ENCODE measurements at regions not wholly inside any gene's neighbourhood (a gene's known extent, or its start where the extent isn't known, plus 50 kb on each side); places are given as distances from the start of the nearest gene placed in this dataset.
"Not testable (repeated sequence)": the region's sequence is repeated elsewhere in the genome, so short reads cannot be mapped to it uniquely, and the experiment has no call there.

DNA sequence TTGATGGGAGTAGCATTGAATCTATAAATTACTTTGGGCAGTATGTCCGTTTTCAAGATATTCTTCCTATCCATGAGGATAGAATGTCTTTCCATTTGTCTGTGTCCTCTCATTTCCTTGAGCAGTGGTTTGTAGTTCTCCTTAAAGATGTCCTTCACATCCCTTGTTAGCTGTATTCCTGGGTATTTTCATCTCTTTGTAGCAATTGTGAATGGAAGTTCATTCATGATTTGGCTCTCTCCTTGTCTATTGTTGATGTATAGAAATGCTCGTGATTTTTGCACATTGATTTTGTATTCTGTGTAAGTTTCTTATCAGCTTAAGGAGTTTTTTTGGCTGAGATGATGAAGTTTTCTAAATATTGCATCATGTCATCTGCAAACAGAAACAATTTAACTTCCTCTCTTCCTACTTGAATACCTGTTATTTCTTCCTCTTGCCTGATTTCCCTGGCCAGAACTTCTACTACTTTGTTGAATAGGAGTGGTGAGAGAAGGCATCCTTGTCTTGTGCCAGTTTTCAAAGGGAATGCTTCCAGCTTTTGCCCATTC is 741.0 kb downstream of the TMTC2 start:
- TF ChIP-seq, protein P1, sequence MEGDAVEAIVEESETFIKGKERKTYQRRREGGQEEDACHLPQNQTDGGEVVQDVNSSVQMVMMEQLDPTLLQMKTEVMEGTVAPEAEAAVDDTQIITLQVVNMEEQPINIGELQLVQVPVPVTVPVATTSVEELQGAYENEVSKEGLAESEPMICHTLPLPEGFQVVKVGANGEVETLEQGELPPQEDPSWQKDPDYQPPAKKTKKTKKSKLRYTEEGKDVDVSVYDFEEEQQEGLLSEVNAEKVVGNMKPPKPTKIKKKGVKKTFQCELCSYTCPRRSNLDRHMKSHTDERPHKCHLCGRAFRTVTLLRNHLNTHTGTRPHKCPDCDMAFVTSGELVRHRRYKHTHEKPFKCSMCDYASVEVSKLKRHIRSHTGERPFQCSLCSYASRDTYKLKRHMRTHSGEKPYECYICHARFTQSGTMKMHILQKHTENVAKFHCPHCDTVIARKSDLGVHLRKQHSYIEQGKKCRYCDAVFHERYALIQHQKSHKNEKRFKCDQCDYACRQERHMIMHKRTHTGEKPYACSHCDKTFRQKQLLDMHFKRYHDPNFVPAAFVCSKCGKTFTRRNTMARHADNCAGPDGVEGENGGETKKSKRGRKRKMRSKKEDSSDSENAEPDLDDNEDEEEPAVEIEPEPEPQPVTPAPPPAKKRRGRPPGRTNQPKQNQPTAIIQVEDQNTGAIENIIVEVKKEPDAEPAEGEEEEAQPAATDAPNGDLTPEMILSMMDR (IDR thresholded peaks at IDR 0.05; ENCODE audit: low read depth, low read length, missing input control): not testable (repeated sequence)
- not testable (repeated sequence) for TF ChIP-seq TAF1 (conservative IDR thresholded peaks at IDR 0.05); EGR1 (IDR thresholded peaks at IDR 0.05; ENCODE audit: low read depth in 2 of 2); YY1 (IDR thresholded peaks at IDR 0.05)
- TF ChIP-seq, protein P2, sequence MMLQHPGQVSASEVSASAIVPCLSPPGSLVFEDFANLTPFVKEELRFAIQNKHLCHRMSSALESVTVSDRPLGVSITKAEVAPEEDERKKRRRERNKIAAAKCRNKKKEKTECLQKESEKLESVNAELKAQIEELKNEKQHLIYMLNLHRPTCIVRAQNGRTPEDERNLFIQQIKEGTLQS (IDR thresholded peaks at IDR 0.05): not testable (repeated sequence)
- TF ChIP-seq, protein P3, sequence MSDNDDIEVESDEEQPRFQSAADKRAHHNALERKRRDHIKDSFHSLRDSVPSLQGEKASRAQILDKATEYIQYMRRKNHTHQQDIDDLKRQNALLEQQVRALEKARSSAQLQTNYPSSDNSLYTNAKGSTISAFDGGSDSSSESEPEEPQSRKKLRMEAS (IDR thresholded peaks at IDR 0.05): not testable (repeated sequence)
- TF ChIP-seq, protein P4, sequence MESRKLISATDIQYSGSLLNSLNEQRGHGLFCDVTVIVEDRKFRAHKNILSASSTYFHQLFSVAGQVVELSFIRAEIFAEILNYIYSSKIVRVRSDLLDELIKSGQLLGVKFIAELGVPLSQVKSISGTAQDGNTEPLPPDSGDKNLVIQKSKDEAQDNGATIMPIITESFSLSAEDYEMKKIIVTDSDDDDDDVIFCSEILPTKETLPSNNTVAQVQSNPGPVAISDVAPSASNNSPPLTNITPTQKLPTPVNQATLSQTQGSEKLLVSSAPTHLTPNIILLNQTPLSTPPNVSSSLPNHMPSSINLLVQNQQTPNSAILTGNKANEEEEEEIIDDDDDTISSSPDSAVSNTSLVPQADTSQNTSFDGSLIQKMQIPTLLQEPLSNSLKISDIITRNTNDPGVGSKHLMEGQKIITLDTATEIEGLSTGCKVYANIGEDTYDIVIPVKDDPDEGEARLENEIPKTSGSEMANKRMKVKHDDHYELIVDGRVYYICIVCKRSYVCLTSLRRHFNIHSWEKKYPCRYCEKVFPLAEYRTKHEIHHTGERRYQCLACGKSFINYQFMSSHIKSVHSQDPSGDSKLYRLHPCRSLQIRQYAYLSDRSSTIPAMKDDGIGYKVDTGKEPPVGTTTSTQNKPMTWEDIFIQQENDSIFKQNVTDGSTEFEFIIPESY (IDR thresholded peaks at IDR 0.05): not testable (repeated sequence)
